Dermis blood vessel endothelial cell (primary cell): ENCODE measurements at regions not wholly inside any gene's neighbourhood (a gene's known extent, or its start where the extent isn't known, plus 50 kb on each side); places are given as distances from the start of the nearest gene placed in this dataset.
"Not testable (repeated sequence)": the region's sequence is repeated elsewhere in the genome, so short reads cannot be mapped to it uniquely, and the experiment has no call there.

Source experiments
- DNase-seq: peaks from one replicate; pipeline ENCODE4 v3.0.0; 2010

- DNase-seq, result no peak
Observed at GRCh38 chr7:20839196-20839735, 52.6 kb upstream of the SP8 start.

DNA sequence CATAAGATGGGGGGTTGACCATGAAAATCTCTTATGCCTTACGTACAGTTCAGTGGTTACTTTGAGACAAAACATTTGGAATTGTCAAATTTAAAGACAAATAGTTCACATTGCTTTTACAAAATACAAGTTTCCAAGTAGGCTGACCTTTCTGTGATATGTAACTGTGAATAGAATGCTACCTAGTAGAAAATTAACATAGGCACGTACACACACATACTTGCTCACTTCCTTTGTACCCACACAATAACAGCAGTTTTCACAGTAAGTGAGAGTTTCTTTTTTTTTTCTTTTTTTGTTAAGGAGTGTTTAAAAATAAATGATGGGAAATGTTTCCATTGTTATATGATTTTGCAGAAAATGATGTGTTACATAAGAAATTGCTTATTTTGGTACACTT, 53.3 kb upstream of the SP8 start:
- no peak for DNase-seq

GRCh38 chr7:20846791-20847190, 60.1 kb upstream of the SP8 start:
- no peak for DNase-seq

GRCh38 chr7:20858951-20859350, 72.3 kb upstream of the SP8 start:
- no peak for DNase-seq

GRCh38 chr7:20861468-20861867, 74.8 kb upstream of the SP8 start:
- no peak for DNase-seq

DNA sequence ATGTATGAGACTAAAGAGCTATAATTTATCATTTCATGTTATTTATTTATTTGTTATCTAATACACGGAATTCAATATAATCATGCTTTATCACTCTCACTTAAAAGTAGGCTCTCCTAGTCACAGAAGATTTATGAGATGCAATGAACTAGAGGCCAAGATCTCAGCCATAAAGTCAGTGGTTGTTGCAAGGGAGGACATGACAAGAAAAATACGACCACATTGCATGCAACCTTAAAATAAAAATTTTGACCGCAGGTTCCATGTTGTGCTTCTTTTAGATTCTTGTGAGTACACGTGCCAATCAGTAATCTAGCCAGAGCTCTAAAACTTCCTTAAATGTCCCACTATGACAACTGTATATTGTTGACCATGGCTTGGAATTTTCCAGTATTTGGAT, 75.9 kb upstream of the SP8 start:
- no peak for DNase-seq

DNA sequence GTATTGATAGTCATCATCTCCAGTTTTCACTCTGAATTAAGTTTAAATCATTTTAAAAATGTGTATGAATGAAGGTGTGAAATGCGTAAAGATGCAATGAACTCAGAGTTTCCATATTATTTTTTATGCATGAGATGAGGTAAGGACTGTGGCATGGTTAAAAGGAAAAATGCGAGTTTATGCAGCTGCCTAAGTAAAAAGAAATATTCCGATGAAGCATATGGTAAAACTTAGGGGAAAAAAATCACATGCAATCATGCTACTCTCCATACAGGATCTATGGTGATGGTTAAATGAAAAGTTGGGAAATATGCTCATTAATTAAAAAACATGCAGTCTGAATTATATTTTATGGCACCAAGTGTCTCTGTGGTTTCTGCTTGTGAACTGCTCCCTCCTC, 77.5 kb upstream of the SP8 start:
- DNase-seq, result no peak

- DNase-seq, result no peak
Observed at GRCh38 chr7:20865684-20866083, 79.0 kb upstream of the SP8 start.

DNA sequence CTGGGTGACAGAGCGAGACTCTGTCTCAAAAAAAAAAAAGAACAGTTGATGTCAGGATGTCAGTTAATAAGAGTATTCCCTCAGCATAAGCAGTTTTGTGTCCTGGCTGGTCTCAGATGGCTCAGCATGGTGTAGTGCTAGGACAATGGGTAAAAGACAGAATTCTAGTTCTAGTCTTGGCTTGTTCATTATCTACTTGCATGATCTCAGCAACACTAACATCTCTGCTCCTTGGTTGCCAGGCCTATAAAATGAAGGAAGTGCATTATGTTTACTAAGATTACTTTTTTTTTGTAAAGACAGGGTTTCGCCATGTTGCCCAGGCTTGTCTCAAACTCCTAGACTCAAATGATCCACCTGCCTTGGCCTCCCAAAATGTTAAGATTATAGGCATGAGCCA, 84.3 kb upstream of the SP8 start:
- no peak for DNase-seq

GRCh38 chr7:20892776-20893175, 106.1 kb upstream of the SP8 start:
- DNase-seq, result no peak

- DNase-seq, result no peak
Observed at GRCh38 chr7:20894806-20895205, 108.1 kb upstream of the SP8 start.

- no peak for DNase-seq
Observed at GRCh38 chr7:20895563-20895962, 108.9 kb upstream of the SP8 start.

GRCh38 chr7:20896996-20897395, 110.3 kb upstream of the SP8 start:
- no peak for DNase-seq

- DNase-seq, result no peak
Observed at GRCh38 chr7:20906801-20907453, 120.2 kb upstream of the SP8 start.

DNA sequence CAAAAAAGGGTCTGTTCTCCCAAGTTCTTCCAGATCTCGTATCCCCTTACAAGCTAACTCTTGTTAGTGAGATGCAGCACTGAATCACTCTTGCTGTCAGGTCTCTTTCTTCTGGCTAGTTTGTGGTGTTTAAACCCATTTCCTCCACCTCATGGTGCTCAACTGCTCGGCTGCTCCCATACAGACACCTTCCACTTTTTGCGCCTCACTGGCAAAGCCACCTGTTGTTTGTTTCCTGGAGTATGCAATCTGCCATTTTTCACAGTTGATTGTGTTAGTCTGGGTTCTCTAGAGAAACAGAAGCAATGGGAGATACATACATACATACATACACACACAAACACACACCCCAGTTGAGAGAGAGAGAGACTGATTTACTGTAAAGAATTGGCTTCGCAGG, 124.4 kb upstream of the SP8 start:
- DNase-seq, result no peak

GRCh38 chr7:20913853-20914252, 127.2 kb upstream of the SP8 start:
- DNase-seq, result no peak

GRCh38 chr7:20916311-20916710, 129.6 kb upstream of the SP8 start:
- DNase-seq, result no peak

DNA sequence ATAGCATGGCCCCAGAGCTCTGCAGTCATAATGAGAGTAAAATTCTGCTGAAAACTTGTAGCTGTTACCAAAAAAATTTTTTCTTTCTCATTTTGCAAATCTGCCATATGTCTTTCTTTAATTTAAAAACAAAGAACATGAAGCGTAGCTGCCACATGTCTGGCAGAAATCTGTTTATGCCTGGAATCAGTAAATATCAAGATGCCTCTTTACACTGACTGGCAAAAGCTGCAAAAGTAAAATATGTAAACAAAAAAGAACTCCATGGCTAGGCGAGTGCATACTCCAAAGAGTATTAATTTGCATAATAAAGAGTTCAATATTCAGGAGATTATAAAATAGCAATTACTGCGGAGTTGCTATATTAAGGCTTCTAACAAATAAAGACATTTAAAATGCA, 130.9 kb upstream of the SP8 start:
- DNase-seq, result no peak

GRCh38 chr7:20918156-20918555, 131.5 kb upstream of the SP8 start:
- no peak for DNase-seq

DNA sequence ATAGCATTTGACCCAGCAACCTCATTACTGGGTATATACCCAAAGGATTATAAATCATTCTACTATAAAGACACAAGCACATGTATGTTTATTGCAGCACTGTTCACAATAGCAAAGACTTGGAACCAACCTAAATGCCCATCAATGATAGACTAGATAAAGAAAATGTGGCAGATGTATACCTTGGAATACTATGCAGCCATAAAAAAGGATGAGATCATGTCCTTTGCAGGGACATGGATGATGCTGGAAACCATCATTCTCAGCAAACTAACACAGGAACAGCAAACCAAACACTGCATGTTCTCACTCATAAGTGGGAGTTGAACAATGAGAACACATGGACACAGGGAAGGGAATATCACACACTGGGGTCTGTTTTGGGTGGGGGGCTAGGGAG, 140.5 kb upstream of the SP8 start:
- not testable (repeated sequence) for DNase-seq

DNA sequence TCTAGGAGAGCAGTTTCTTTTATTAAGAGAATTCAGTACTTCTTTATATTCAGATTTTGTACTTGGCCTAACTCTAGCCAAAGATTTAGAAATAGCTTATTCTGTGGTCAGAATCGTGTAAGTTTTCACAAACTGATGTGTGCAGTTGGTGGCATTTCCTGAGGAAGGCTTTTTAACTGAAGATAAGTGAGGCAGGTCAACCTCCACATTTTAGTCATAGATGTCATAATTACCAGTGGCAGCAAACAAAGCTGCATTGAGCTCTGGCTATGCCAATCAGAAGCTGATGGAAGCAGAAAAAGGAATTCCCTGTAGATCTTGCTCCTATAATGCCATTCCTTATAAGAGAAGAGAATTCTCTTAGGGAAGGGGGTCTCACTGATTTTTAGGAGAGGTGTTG, 141.3 kb upstream of the SP8 start:
- no peak for DNase-seq

GRCh38 chr7:20929199-20929598, 142.5 kb upstream of the SP8 start:
- no peak for DNase-seq

- DNase-seq, result no peak
Observed at GRCh38 chr7:20931739-20932138, 145.1 kb upstream of the SP8 start.

DNA sequence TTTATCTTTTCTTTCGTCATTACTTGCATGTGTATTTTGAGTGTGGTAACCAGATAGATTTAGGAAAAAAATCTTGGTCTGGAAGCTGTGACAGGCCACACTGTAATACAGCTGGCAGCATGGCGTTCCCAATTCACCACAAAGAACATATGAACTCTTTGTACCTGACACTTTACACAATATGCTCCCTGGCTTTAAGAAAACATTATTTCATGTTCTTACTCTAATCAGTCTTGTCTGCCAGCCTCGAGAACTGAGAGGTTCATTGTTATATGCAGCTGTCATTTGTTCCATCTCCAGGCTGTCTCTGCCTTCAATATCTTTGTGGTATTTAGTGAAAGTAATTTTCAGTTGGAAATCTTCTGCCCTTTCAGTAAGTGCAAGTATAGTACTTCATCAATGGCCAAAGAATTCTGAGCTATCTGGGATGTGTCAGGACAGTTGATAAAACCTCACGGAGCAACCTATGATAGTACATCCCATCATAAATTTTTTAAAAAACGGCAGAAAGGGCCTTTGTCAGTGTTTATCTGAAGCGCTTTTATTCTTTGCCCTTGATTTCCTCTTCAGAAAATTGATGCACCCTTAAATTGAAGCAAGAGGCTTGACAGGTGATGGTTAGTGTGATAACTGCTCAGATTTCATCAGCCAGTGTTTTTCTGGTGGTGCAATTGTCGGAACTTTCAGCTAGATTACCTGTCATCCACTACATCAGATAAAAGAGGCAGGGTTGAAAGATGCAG, 146.3 kb upstream of the SP8 start:
- DNase-seq, result no peak

GRCh38 chr7:20945451-20945850, 158.8 kb upstream of the SP8 start:
- no peak for DNase-seq
